GM06990 (cell line): ENCODE measurements at regions not wholly inside any gene's neighbourhood (a gene's known extent, or its start where the extent isn't known, plus 50 kb on each side); places are given as distances from the start of the nearest gene placed in this dataset.

ENCODE experiments used
- DNase-seq: peaks from one replicate; pipeline ENCODE4 v3.0.0-alpha.2; 2011; ENCODE audit not compliant: insufficient read length; ENCODE audit errors: extremely low read depth
- H3K27me3 ChIP-seq: replicated peaks from 2 replicates; pipeline ENCODE4 v1.6.0; 2011; ENCODE audit warnings: low read length; ENCODE audit not compliant: control insufficient read depth, insufficient read depth
- H3K36me3 ChIP-seq: 2 replicates; pipeline ENCODE4 v1.5.1; 2011; ENCODE audit warnings: low read length; ENCODE audit not compliant: control insufficient read depth, insufficient read depth
- H3K4me3 ChIP-seq: replicated peaks from 2 replicates; pipeline ENCODE4 v1.5.1; 2011; ENCODE audit warnings: low read depth, mild to moderate bottlenecking, control low read depth, low read length
- CTCF ChIP-seq: IDR thresholded peaks from 2 replicates; pipeline ENCODE4 v1.5.1; 2011; ENCODE audit warnings: low read length, control low read depth, mild to moderate bottlenecking, inconsistent platforms; ENCODE audit not compliant: insufficient read depth, poor library complexity, severe bottlenecking

GRCh38 chr15:61521953-61522352, 292.9 kb upstream of the RORA start:
- Histone ChIP-seq H3K4me3 (no peak overlapping the region), H3K36me3 (no peaks in the 10 kb centered on the region), H3K27me3 (no peaks in the 10 kb centered on the region; the same call in 1 of the 2 replicates)
- TF ChIP-seq CTCF = no peak
- DNase-seq = no peak

GRCh38 chr15:61519296-61519695, 290.2 kb upstream of the RORA start:
- TF ChIP-seq CTCF = no peak
- H3K36me3 ChIP-seq = no peaks in the 10 kb centered on the region
- H3K4me3 ChIP-seq = no peak overlapping the region
- DNase-seq = no peak
- H3K27me3 ChIP-seq = no peaks in the 10 kb centered on the region; the same call in 1 of the 2 replicates

GRCh38 chr15:61518191-61518950, 289.3 kb upstream of the RORA start:
- H3K4me3 ChIP-seq = no peak overlapping the region
- H3K27me3 ChIP-seq = no peaks in the 10 kb centered on the region; the same call in 1 of the 2 replicates
- TF ChIP-seq CTCF = no peak
- H3K36me3 ChIP-seq = no peaks in the 10 kb centered on the region
- no peak for DNase-seq

- H3K27me3 ChIP-seq = no peaks in the 10 kb centered on the region; the same call in 1 of the 2 replicates
- no peak for DNase-seq
- H3K36me3 ChIP-seq = no peaks in the 10 kb centered on the region
- no peak overlapping the region for H3K4me3 ChIP-seq
- TF ChIP-seq CTCF = no peak
These were observed 288.7 kb upstream of the RORA start for GRCh38 chr15:61517776-61518175.

GRCh38 chr15:61517335-61517734, 288.2 kb upstream of the RORA start:
- Histone ChIP-seq H3K4me3 (no peak overlapping the region), H3K36me3 (no peaks in the 10 kb centered on the region), H3K27me3 (no peaks in the 10 kb centered on the region; the same call in 1 of the 2 replicates)
- DNase-seq = no peak
- no peak for TF ChIP-seq CTCF
